GM19025 (cell line): ENCODE measurements at regions not wholly inside any gene's neighbourhood (a gene's known extent, or its start where the extent isn't known, plus 50 kb on each side); places are given as distances from the start of the nearest gene placed in this dataset.

Source experiments
- ATAC-seq: cut with Tn5 transposase; IDR thresholded peaks from one replicate; pipeline ENCODE4 v1.9.1; 2021; ENCODE audit warnings: mild to moderate bottlenecking, low read depth, moderate library complexity; ENCODE audit not compliant: unreplicated experiment

DNA sequence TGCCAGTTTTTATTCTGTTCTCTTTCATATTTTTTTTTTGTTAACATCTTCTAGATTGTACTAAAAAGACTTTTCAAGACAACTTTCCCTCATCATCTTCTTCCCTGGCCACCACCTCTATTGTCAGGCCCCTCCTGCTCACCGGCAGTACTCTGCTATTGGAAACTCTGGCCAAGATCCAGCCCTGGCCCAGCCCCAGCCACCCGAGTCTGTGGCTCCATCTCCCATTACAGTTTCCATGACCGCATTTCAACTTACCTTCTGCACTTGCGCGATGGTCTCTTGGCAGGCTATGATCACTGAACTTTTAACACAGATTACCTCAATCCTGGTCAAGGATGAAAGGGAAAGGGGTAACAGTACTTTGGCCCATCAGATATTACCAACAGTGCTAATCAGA lies 137.7 kb upstream of the POM121L12 start:
- ATAC-seq: no peak

DNA sequence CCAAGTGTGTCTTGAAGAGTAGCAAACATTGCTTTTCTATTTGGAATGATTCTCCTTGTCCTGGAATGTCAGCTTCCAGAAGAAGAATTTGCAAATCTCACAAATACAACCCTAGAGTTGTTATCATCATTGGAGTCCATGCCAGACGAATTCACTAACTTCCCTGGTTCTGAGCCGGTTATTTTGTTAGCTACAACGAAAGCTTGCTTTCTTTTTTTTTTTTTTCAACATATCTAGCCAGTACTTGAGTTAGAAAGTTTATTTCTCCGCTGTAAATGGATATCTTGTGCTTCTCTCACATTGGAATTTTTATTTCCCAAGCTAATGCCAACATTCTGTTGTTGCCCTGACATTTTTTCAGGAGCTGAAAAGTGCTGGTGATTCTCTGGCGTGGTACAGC lies 138.1 kb upstream of the POM121L12 start:
- ATAC-seq: no peak

DNA sequence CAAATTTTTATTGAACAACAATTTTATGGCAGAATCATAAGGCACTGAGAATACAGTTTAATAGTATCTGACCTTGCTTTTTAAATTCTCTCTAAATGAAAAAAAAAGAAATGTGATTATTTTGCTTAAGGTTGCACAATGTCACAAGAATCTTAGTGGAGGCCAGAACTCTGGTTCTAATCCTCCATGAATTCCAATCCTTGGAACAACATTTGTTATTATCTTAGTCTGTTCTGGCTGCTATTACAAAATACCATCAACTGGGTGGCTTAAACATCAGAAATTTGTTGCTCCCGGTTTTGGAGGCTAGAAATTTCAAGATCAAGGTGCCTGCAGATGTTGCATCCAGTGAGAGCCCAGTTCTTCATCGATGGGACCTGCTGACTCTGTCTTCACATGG lies 158.2 kb upstream of the POM121L12 start:
- ATAC-seq: no peak

DNA sequence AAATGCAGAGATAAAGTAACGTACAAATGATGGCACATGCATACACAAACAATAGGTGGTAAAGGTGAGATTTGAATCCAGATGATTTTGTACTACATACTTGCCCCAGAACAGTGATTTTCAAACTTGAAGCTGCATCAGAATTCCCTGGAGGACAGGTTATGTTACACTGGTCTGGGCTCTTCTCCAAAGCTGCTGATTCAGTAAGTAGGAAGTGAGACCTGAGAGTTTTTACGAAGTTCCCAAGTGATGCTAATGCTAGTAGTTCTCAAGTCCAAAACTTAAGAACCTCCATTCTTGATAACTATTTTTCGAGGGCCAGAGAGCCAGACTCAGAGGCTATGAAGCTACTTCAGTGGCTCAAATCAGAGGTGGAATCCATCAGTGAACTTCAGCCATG lies 159.0 kb upstream of the POM121L12 start:
- ATAC-seq: no peak

DNA sequence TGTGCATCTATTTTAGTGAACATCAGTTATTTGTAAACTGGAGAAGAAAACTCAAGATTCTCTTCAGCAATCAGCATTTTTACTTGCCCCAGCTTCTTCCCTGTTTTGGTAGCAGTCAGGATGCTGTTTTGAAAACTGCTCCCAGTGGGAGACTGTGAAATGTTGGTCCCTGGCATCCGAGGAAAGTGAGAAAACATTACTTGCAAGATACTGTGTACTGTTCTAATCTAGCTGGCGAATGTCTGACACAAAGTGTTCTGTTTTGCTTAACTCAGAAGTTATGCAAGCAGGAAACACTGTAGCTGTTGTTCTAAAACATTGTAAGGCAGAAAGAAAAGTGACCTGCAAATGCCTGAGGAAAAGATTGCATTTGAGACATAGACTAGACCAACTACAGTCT lies 171.8 kb upstream of the POM121L12 start:
- ATAC-seq: no peak

DNA sequence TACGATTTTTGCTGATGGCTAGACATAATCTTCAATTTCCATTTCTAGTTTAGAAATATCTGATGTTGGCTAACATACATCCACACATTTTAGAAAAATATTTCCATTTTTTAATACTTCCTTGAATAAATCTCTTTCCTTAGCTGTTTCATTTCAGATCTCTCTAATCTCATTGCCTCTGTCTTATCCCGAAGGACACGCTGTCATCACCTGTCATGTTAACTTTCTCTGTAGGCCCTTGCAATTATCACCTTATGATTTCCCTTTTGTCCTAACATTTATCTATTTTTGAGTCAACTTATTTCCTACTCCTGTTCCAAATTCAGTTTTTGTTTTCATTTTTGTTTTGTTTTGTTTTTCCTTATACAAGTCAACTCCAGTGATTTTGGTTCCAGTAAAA lies 173.1 kb upstream of the POM121L12 start:
- no peak for ATAC-seq

DNA sequence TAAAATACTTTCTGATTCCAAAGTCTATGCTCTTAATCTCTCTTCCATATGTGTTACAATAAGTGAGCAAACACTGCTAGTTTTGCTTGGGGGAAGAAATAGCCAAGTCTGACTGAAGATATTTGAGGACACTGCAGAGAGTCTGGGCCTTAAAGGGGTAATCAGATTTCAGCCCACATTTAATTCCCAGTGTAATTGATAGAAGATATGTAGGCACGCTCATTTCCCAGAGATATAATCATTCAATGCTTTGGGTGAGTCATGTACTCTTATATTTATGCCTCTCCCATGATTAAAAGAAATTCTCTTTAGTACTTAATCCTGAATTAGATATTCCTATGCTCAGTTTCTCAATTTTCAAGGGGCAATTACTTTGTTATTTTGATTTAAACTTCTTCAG lies 178.1 kb upstream of the POM121L12 start:
- ATAC-seq: no peak

DNA sequence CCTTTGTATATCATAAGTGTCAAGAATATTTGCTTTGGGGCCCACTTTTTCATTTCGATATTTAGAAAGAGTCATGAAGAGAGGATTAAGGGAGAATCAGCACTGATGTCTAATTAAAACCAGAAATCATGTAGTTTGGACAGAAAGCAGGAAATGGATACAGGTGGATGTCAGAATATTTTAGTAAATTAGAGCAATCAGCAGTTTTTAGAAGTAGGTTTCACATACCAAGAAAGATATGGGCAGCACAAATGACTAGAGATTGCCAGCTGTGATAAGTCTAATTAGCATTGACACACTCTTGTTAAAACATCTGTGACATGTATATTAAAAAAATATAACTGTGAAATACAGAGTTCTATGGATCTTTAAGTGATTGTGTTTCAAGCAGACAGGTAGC lies 180.8 kb upstream of the POM121L12 start:
- ATAC-seq: no peak

DNA sequence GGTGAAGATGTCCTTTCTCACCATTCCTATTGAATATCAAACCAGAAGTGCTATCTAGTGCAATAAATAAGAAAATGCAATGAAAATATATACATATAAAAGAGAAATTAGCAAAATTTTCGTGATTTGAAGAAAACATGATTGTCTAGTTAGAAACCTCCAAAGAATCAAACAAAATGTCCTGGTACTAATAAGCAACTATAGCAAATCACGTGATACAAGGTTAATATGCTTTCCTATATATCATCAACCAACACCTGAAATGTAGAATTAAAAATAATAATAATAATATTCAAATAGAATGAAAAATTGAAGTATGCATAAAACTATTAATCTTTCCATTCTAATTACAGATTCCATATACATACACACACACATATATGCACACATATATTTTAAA lies 183.9 kb upstream of the POM121L12 start:
- no peak for ATAC-seq

DNA sequence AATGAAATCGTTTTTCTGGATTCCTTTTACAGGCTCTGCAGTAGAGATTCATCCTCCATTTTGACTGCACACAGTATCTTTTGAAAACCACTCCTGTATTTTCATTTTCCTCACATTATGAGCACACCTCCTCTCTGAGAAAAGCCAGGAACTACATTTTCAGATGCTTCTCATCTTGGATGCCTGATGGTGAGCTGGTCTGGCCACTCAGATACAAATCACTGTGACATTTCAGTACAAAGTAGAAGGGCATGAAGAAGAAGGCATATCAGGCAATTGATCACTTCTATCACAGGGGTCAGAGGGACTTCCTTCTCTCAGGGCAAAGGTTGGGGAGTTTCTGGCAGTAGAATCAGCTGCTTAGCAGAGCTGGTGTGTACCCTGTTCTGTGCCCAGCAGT lies 192.0 kb upstream of the POM121L12 start:
- ATAC-seq: no peak

DNA sequence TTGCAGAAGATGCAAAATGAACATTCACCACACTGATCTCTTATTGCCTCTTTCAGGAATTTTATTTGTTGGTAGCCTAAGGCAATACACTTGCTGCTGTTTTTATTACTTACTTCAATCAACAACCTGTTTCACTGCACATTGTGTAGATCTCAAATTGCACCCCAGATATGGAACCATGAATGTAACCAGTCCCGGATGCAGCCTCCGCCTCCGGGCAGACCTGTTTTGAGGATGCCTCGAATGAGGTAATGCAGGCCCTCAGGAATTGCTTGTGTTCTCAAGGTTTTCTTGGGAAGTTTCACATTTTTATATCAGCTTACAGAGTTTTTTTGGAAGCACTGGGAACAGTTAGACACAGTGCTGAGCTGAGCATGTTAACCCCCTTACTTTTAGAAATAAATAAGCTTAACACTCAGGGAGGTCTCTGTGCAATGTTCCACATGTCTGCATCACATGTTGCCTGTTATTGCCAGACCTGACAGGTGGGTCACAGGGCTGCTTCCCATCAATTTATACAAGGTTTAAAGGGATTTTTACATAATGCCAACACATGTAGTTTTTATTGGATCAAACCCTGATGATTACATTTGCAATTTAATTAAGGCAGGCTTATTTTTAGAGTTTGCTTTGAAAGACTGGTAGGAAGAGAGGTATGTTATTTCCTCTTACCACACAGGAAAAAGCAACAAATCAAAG lies 193.1 kb upstream of the POM121L12 start:
- no peak for ATAC-seq

DNA sequence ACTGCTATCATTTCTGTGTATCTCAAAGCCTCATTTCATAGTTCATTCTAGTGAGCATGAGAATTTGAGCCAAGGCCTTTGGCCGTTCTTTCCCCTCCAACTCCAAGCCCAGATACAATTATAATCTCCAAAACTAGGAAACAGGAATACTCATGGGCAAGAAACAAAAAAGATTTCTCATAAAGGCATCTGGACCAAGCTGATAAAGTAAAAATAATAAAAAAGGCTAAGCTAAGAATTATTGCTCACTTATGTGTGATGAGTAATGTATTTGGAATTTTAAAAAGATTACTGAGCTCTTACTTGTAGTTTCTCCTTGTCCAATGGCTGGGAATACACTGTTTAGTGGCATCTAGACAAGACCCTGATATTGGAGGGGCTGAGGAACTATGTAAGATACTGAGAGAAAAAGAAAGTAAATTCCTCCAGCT lies 196.4 kb upstream of the POM121L12 start:
- ATAC-seq: no peak

DNA sequence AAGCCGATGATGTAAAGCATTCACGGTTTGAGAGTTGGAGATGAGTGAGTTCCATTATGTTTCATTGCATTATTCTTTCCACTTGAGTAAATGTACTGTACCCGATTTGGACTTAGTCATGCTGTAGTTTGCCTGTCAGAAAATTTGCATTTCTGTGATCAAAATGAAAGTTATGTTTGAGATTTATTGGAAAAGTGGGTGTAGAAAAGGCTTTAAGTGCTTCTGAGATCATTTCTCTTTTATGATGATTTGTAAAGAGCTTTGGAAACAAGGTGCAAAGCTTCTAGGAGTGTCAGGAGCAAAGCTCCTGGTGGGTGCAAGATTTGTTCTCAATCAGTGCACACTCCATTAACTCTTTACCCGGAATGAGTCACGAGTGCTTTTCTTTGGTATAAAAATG lies 204.1 kb upstream of the POM121L12 start:
- no peak for ATAC-seq

DNA sequence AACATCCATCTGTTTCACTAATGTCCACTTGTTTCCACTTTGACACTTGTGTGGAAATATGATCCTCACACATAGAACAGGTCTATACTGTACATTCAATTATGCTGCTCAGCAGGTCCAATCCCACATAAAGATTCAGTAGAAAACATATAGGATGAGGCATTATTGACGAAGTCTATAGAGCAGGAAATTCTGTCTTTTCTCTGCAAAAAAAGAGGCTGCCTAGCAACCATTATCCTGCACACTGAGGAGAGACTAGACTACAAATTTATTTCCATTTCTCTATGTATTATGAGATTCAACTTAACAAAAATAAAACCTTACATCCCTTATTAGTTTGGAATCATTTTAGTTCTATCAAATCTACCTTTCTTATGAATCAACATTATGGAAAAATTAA lies 204.6 kb upstream of the POM121L12 start:
- ATAC-seq: no peak

DNA sequence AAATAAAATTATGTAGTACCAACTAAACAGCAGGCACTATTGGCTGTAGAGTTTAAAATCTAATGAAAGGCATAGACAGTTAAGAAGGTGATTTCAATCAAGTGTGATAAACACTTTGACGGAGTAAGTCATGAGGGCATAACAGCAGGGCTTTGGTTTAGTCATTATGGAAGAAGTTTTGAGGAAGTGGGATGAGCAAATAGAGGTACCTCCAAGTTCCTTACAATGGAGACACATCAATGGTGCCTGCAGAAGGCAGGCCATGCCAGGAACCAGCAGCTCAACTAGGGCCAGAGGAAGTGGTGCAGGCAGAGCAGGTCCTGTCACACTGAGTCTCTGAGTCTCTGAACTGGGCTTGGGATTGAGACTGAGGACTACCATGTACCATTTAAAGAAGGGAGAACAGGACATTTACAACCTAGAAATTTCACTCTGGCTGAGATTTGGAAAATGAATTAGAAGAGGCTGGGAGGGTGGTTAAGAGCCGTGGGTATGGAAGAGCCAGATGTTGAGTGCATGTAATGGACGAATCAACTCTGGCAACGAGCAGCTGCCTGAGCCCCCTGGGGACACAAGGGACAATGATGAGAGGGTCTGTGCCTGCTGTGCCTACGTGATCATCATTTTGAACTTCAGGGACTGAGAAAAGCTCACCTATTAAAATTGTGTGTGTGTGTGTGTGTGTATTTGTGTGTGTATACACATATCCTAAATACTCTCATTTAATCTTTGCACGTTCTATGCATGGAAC lies 208.7 kb upstream of the POM121L12 start:
- no peak for ATAC-seq

DNA sequence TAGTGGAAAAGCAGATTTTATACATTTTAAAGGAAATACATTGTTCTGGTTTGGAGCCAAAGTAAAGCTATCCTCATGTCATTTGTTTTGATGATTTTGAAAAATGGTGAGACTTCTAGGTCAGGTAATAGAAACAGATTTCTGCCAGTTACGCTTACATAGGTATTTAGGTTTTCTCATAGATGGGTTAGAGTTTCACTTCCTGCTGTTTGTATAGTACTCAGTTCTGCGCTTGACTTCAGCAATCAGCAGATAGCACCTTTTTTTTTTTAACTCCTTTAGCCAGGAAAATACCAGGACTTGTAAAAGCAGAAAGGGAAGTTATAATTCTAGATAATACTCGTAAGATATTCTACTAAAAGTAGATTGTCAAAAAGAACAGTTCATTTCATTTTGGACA lies 209.8 kb upstream of the POM121L12 start:
- no peak for ATAC-seq

DNA sequence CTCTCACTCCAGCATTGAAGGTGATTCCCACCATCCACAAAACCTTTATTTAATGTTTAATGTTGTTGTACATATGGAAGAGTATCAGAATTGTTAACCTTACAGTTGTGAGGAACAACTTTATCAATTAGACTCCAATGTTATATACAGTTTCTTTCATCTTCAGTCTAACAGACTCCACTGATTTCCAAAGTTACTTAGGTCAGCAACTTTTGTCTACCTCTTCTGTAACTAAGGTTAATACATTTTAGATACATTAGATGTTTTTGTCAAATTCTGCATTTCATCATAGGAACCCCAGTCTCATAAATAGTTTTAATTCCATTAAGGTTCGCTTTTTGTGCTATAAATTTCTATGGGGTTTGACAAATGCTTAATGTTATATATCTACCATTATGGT lies 223.9 kb upstream of the POM121L12 start:
- no peak for ATAC-seq

DNA sequence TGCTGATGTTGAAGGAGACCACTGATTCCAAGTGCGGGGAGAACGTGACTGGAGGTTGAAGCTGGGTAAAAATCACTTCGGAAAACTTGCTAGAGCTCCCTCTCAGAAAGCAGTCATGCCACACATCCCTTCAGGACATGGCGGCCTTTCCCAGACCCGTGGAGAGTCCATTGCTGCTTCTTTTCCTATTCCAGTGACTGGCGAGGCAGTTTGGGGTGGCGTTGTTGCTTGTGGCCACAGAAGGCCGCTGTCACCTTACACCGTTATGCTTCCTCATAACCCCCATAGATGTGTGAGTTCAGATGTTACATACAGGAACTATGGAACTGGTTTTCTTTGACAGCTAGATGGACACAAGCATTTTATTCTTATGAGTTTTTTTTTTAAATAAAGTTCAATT lies 235.6 kb upstream of the POM121L12 start:
- ATAC-seq: no peak

DNA sequence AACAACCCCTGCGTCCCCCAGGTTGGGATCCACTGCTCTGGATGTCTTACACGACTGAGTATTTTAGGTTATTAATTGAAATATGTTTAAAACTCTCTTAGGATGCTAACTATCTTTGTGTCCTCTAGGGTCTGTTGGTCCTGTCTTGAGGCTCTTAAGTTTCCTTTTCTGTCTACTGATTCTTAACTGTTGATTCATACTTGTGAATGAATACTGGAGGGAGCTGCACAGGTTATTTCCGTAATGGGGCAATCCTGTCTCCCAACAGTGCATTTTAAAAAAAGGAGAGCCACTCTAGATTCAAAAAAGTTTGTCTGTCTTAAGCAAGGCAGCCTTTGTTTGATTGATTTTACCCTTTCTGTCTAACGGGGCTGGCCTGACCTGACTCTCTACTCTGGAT lies 237.6 kb upstream of the POM121L12 start:
- no peak for ATAC-seq

DNA sequence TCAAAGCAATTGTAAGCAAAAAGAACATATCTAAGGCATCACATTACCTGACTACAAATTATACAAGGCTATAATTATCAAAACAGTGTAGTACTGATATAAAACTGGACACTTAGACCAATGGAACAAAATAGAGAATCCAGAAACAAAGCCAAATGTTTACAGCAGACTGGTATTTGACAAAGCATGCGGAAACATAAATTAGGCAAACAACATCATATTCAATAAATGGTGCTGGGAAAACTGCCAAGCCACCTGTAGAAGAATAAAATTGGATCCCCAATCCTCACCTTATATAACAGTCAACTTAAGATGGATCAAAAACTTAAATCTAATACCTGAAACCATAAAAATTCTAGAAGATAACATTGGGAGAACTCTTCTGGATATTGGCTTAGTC lies 240.8 kb upstream of the POM121L12 start:
- ATAC-seq: no peak

DNA sequence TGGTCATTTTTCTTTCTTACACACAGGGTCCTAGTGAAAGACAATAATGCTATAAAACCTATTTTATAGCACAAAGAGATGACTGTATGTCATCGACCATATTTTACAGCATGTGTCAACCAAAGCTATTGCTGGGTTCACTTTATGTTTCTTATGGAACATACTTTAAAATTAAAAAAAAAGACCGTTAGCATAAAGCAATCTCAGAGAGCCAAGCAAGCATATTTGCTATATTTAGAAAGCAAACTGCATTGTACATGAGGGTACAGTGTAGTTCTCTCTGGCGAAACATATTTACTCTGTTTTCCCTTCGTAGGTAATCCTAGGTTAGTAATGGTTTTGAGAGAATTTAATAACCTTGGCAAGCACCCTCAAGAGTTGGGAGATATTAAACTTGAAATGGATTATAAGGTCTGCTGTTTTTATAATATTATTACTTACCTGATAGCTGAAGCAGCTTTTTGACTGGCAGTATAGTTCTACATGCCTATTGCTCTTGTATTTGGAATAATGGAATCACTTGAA lies 244.2 kb upstream of the POM121L12 start:
- ATAC-seq: no peak

DNA sequence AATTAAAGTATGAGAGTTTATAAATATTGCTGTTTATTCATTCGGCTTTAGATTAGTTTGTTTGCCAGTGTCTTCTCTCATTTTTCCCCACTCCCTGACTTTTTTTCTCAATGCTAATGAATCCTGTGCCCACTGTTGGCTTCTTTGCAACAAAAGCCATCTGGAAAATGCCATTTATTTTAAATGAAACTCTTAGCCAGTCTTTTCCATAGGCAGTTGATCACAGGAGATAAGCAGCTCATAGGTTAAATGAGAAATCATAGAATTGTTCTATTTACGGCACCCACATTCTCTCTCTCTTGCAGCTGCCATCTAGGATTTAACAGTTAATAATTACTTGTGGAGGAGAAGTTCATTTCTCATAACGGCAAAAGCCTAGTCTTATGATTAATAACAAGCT lies 249.3 kb upstream of the POM121L12 start:
- no peak for ATAC-seq
